Hepatocyte (in vitro differentiated cells): ENCODE measurements at regions not wholly inside any gene's neighbourhood (a gene's known extent, or its start where the extent isn't known, plus 50 kb on each side); places are given as distances from the start of the nearest gene placed in this dataset.

ENCODE experiments used
- DNase-seq: peaks from one replicate; pipeline ENCODE4 v3.0.0-alpha.2; 2016; ENCODE audit warnings: low spot score
- H2AFZ ChIP-seq: fragments of 200-600 bp; sonication (generic); 2 replicates; pipeline ENCODE4 v1.6.0; 2016; ENCODE audit warnings: antibody characterized with exemption, mild to moderate bottlenecking
- H3K27ac ChIP-seq: fragments of 200-600 bp; sonication (generic); 2 replicates; pipeline ENCODE4 v1.5.1; 2016; ENCODE audit warnings: mild to moderate bottlenecking
- H3K27me3 ChIP-seq: fragments of 200-600 bp; sonication (generic); 2 replicates; pipeline ENCODE4 v1.6.1; 2016
- H3K36me3 ChIP-seq: fragments of 200-600 bp; sonication (generic); replicated peaks from 2 replicates; pipeline ENCODE4 v1.5.1; 2016; ENCODE audit warnings: low read depth; ENCODE audit not compliant: insufficient read depth
- H3K4me1 ChIP-seq: fragments of 200-600 bp; sonication (generic); 2 replicates; pipeline ENCODE4 v1.5.1; 2016; ENCODE audit warnings: mild to moderate bottlenecking, moderate library complexity; ENCODE audit not compliant: insufficient read depth
- H3K4me2 ChIP-seq: fragments of 200-600 bp; sonication (generic); 2 replicates; pipeline ENCODE4 v1.6.0; 2016
- H3K4me3 ChIP-seq: fragments of 200-600 bp; sonication (generic); 2 replicates; pipeline ENCODE4 v1.5.1; 2016; ENCODE audit warnings: mild to moderate bottlenecking
- H3K79me2 ChIP-seq: fragments of 200-600 bp; sonication (generic); 2 replicates; pipeline ENCODE4 v1.6.0; 2017; ENCODE audit warnings: mild to moderate bottlenecking
- H3K9me2 ChIP-seq: fragments of 200-600 bp; sonication (generic); replicated peaks from 2 replicates; pipeline ENCODE4 v1.6.0; 2017; ENCODE audit warnings: mild to moderate bottlenecking; ENCODE audit not compliant: insufficient read depth
- H3K9me3 ChIP-seq: fragments of 200-600 bp; sonication (generic); 2 replicates; pipeline ENCODE4 v1.5.1; 2016; ENCODE audit warnings: low read depth, mild to moderate bottlenecking
- H4K20me1 ChIP-seq: fragments of 200-600 bp; sonication (generic); 2 replicates; pipeline ENCODE4 v1.6.0; 2016; ENCODE audit warnings: mild to moderate bottlenecking; ENCODE audit not compliant: insufficient read depth, poor library complexity, severe bottlenecking
- EZH2 ChIP-seq: fragments of 200-600 bp; sonication (generic); IDR thresholded peaks from 2 replicates; pipeline ENCODE4 v1.6.1; 2016; ENCODE audit warnings: antibody characterized with exemption, mild to moderate bottlenecking, borderline replicate concordance
- EZH2phosphoT487 ChIP-seq: fragments of 200-600 bp; sonication (generic); IDR thresholded peaks from one replicate; pipeline ENCODE4 v1.6.1; 2018; ENCODE audit warnings: antibody characterized with exemption, mild to moderate bottlenecking, low read depth, moderate library complexity; ENCODE audit not compliant: unreplicated experiment, severe bottlenecking
- WGBS: methylation state at CpG from one replicate; pipeline ENCODE4 v1.1.6; 2016; ENCODE audit warnings: low lambda C conversion rate; ENCODE audit errors: missing lambda C conversion rate; 5-methylcytosine and 5-hydroxymethylcytosine counted together
- TF ChIP-seq, protein P1 (sequence below): fragments of 200-600 bp; sonication (generic); IDR thresholded peaks from 2 replicates; pipeline ENCODE4 v1.5.1; 2016; ENCODE audit warnings: antibody characterized with exemption, mild to moderate bottlenecking; ENCODE audit not compliant: poor library complexity

DNA sequence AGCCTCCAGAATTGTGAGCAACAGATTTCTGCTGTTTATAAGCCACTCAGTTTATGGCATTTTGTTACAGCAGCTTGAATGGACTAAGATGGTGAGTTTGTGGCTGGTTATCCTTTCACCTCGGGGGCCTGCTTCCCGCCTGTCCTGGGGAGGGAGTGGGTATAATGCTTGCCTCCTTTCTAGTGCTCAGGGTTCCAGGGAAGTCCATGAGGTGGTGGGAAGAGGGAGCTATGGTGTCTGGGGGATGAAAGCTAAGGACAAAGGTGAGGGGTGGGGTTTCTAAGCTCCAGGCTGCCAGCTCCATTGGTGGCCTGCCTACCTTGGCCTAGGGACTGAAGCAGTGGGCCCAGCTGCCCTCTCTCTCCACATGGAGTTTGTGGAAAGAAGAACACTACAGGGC lies 50.2 kb upstream of the SDK2 start:
- Histone ChIP-seq H3K27ac (no peak overlapping the region), H3K9me2 (no peaks in the 10 kb centered on the region), H3K9me3 (no peaks in the 10 kb centered on the region), H3K27me3 (no peaks in the 10 kb centered on the region), H3K4me2 (no peak overlapping the region), H2AFZ (no peak overlapping the region), H3K4me1 (no peaks in the 10 kb centered on the region), H4K20me1 (no peaks in the 10 kb centered on the region), H3K79me2 (no peaks in the 10 kb centered on the region), H3K4me3 (no peak overlapping the region), H3K36me3 (no peaks in the 10 kb centered on the region)
- TF ChIP-seq EZH2: no peak
- no peak for TF ChIP-seq EZH2phosphoT487
- TF ChIP-seq, protein P1, sequence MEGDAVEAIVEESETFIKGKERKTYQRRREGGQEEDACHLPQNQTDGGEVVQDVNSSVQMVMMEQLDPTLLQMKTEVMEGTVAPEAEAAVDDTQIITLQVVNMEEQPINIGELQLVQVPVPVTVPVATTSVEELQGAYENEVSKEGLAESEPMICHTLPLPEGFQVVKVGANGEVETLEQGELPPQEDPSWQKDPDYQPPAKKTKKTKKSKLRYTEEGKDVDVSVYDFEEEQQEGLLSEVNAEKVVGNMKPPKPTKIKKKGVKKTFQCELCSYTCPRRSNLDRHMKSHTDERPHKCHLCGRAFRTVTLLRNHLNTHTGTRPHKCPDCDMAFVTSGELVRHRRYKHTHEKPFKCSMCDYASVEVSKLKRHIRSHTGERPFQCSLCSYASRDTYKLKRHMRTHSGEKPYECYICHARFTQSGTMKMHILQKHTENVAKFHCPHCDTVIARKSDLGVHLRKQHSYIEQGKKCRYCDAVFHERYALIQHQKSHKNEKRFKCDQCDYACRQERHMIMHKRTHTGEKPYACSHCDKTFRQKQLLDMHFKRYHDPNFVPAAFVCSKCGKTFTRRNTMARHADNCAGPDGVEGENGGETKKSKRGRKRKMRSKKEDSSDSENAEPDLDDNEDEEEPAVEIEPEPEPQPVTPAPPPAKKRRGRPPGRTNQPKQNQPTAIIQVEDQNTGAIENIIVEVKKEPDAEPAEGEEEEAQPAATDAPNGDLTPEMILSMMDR: no peak
- WGBS: 51% methylated on average over 2 of the region's 2 CpGs
- DNase-seq: no peak

DNA sequence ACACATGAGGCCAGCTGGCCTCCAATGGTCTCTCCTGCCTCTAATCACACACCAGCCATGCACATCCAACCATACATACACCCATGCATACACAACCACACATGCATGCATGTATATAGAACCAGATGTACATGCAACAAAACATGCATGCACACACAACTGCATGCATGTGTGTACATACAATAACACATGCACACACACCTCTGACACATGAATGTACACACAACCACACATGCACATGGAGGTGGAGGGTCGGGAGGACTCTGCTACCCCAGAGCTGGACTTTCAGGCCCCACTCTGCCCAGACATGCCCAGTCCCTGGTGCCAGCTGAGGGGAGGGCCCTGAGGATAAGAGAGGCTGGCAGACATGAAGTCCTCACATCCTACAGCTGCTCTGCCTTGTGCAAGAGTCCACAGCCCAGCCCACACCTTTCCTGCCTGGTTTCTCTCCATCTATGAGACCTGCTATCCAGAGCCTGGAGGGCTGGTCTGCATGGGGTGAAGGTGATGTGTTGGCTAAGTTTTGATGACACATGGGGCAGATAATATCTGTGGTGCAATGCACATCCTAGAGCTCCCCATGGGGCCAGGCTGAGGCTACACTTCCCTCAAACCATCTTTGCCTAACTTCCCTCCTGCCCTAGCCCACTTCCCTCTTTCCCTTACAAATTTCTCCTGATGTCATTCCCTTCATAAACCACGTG lies 50.9 kb upstream of the SDK2 start:
- no peak overlapping the region for H3K27ac ChIP-seq
- H3K9me3 ChIP-seq: no peaks in the 10 kb centered on the region
- H3K79me2 ChIP-seq: no peaks in the 10 kb centered on the region
- H3K9me2 ChIP-seq: no peaks in the 10 kb centered on the region
- no peaks in the 10 kb centered on the region for H4K20me1 ChIP-seq
- no peak for DNase-seq
- TF ChIP-seq EZH2 (no peak), EZH2phosphoT487 (no peak)
- TF ChIP-seq, protein P1: no peak
- no peak overlapping the region for H3K4me2 ChIP-seq
- 68% methylated on average over 2 of the region's 2 CpGs for WGBS
- H3K36me3 ChIP-seq: no peaks in the 10 kb centered on the region
- no peaks in the 10 kb centered on the region for H3K27me3 ChIP-seq
- no peaks in the 10 kb centered on the region for H3K4me1 ChIP-seq
- no peak overlapping the region for H2AFZ ChIP-seq
- no peak overlapping the region for H3K4me3 ChIP-seq

DNA sequence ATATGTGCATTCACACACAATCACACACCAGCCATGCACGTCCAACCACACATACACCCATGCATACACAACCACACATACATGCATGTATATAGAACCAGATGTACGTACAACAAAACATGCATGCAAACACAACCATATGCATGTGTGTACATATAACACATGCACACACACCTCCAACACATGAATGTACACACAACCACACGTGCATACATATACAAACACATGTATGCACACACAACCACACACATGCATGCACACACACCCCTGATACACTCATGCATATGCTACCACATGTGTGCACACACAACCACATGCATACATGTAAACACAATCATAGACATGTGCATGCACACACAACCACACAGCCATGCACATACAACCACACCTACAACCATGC lies 52.0 kb upstream of the SDK2 start:
- Histone ChIP-seq H3K27me3 (no peaks in the 10 kb centered on the region), H3K79me2 (no peaks in the 10 kb centered on the region), H4K20me1 (no peaks in the 10 kb centered on the region), H3K27ac (no peak overlapping the region), H3K9me3 (no peaks in the 10 kb centered on the region), H3K4me3 (no peak overlapping the region), H3K4me2 (no peak overlapping the region), H3K36me3 (no peaks in the 10 kb centered on the region), H3K4me1 (no peaks in the 10 kb centered on the region), H2AFZ (no peak overlapping the region), H3K9me2 (no peaks in the 10 kb centered on the region)
- DNase-seq: no peak
- 89% methylated on average over 3 of the region's 3 CpGs for WGBS
- TF ChIP-seq, protein P1: no peak
- TF ChIP-seq EZH2: no peak
- TF ChIP-seq EZH2phosphoT487: no peak

GRCh38 chr17:73697872-73698271 lies 53.6 kb upstream of the SDK2 start:
- no peaks in the 10 kb centered on the region for H3K9me3 ChIP-seq
- no peaks in the 10 kb centered on the region for H3K4me1 ChIP-seq
- H3K27me3 ChIP-seq: no peaks in the 10 kb centered on the region
- WGBS: 57% methylated on average over 5 of the region's 5 CpGs
- H3K27ac ChIP-seq: no peak overlapping the region
- H3K9me2 ChIP-seq: no peaks in the 10 kb centered on the region
- no peak overlapping the region for H3K4me3 ChIP-seq
- no peaks in the 10 kb centered on the region for H3K36me3 ChIP-seq
- TF ChIP-seq, protein P1: no peak
- no peak for TF ChIP-seq EZH2
- no peak for TF ChIP-seq EZH2phosphoT487
- DNase-seq: peak; percentile 46
- no peak overlapping the region for H2AFZ ChIP-seq
- H3K79me2 ChIP-seq: no peaks in the 10 kb centered on the region
- H4K20me1 ChIP-seq: no peaks in the 10 kb centered on the region
- no peak overlapping the region for H3K4me2 ChIP-seq
